Stomach (tissue), 4 donors: ENCODE measurements at regions not wholly inside any gene's neighbourhood (a gene's known extent, or its start where the extent isn't known, plus 50 kb on each side); places are given as distances from the start of the nearest gene placed in this dataset.

Experiments used
- EP300 ChIP-seq: sonication (generic); formaldehyde crosslinking; IDR thresholded peaks from one replicate; pipeline ENCODE4 v1.6.1; 2017; ENCODE audit warnings: antibody characterized with exemption
- TF ChIP-seq, protein P1 (sequence below), 7 experiments: fragments of 450-650 bp in 4 of 7; fragments of 200-600 bp in 3 of 7; sonication (generic) in 3 of 7; IDR thresholded peaks; one replicate each; pipeline ENCODE4 v1.5.1; 2016 to 2019; ENCODE audit warnings: antibody characterized with exemption in 7 of 7, control low read depth in 2 of 7, mild to moderate bottlenecking in 1 of 7

DNA sequence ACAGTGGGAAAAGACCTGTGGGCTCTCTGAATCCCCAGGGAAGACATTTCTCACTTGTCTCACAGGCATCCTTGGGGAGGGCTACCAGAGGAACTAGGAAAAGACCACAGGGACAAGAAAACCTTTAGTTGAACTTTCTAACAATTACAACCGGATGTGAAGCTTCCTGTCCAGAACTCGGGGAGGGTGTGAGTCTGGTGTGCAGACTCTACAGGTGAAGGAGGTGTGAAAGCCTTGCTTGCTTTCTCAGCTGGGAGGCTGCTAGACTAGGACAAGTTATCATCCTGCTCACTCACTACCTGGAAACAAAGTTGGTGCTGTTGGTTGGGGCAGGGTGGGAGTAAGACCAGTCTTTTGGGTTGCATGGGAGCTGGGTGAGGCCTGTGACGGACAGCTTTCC, 158.5 kb upstream of the PBDC1 start:
- no peak for TF ChIP-seq EP300
- TF ChIP-seq, protein P1, sequence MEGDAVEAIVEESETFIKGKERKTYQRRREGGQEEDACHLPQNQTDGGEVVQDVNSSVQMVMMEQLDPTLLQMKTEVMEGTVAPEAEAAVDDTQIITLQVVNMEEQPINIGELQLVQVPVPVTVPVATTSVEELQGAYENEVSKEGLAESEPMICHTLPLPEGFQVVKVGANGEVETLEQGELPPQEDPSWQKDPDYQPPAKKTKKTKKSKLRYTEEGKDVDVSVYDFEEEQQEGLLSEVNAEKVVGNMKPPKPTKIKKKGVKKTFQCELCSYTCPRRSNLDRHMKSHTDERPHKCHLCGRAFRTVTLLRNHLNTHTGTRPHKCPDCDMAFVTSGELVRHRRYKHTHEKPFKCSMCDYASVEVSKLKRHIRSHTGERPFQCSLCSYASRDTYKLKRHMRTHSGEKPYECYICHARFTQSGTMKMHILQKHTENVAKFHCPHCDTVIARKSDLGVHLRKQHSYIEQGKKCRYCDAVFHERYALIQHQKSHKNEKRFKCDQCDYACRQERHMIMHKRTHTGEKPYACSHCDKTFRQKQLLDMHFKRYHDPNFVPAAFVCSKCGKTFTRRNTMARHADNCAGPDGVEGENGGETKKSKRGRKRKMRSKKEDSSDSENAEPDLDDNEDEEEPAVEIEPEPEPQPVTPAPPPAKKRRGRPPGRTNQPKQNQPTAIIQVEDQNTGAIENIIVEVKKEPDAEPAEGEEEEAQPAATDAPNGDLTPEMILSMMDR (IDR thresholded peaks at IDR 0.05), result no peak
